HCT116 (cell line): ENCODE measurements at regions not wholly inside any gene's neighbourhood (a gene's known extent, or its start where the extent isn't known, plus 50 kb on each side); places are given as distances from the start of the nearest gene placed in this dataset.

ENCODE experiments used
- CEBPB ChIP-seq: IDR thresholded peaks from 2 replicates; pipeline ENCODE4 v1.6.1; 2012; ENCODE audit warnings: low read depth
- EGR1 ChIP-seq: IDR thresholded peaks from 2 replicates; pipeline ENCODE4 v1.6.1; 2012; ENCODE audit warnings: low read depth
- ELF1 ChIP-seq: IDR thresholded peaks from 2 replicates; pipeline ENCODE4 v1.6.1; 2012; ENCODE audit warnings: low read depth, borderline replicate concordance
- EZH2 ChIP-seq: fragments of 200-600 bp; sonication (generic); IDR thresholded peaks from 2 replicates; pipeline ENCODE4 v1.6.1; 2017; ENCODE audit warnings: antibody characterized with exemption, mixed run types
- EZH2phosphoT487 ChIP-seq: fragments of 200-600 bp; IDR thresholded peaks from 2 replicates; pipeline ENCODE4 v1.6.1; 2018; ENCODE audit warnings: antibody characterized with exemption, borderline replicate concordance
- FOSL1 ChIP-seq: IDR thresholded peaks from 2 replicates; pipeline ENCODE4 v1.6.1; 2012; ENCODE audit warnings: low read depth
- POLR2A ChIP-seq: IDR thresholded peaks from 2 replicates; pipeline ENCODE4 v1.7.0; 2011; ENCODE audit warnings: borderline replicate concordance; ENCODE audit not compliant: insufficient read depth, insufficient read length; ENCODE audit errors: extremely low read depth
- SIN3A ChIP-seq: IDR thresholded peaks from 2 replicates; pipeline ENCODE4 v1.6.1; 2012; ENCODE audit warnings: low read depth
- YY1 ChIP-seq: IDR thresholded peaks from 2 replicates; pipeline ENCODE4 v1.6.1; 2011; ENCODE audit warnings: low read length, low read depth, moderate library complexity, mild to moderate bottlenecking; ENCODE audit not compliant: insufficient replicate concordance; ENCODE audit errors: extremely low read depth
- TF ChIP-seq, protein P1 (sequence below): IDR thresholded peaks from 2 replicates; pipeline ENCODE4 v1.6.1; 2012; ENCODE audit warnings: low read depth
- TF ChIP-seq, protein P2 (sequence below), 3 experiments: fragments of 200-600 bp in 1 of 3; sonication (generic) in 1 of 3; IDR thresholded peaks in 2 of 3; conservative IDR thresholded peaks in 1 of 3; 2 replicates each; pipeline ENCODE4 v1.5.1; 2012 to 2017; ENCODE audit warnings: low read depth in 2 of 3, low read length in 2 of 3, antibody characterized with exemption in 1 of 3, borderline replicate concordance in 1 of 3, control low read depth in 1 of 3, mild to moderate bottlenecking in 1 of 3, mixed read lengths in 1 of 3, mixed run types in 1 of 3, moderate library complexity in 1 of 3; ENCODE audit not compliant: insufficient read depth in 1 of 3
- TF ChIP-seq, protein P3 (sequence below): IDR thresholded peaks from 2 replicates; pipeline ENCODE4 v1.6.1; 2012
- TF ChIP-seq, protein P4 (sequence below): IDR thresholded peaks from 2 replicates; pipeline ENCODE4 v1.6.1; 2011; ENCODE audit warnings: mild to moderate bottlenecking, low read length, moderate library complexity; ENCODE audit not compliant: insufficient replicate concordance; ENCODE audit errors: extremely low read depth
- TF ChIP-seq, protein P5 (sequence below): IDR thresholded peaks from 2 replicates; pipeline ENCODE4 v1.6.1; 2012

DNA sequence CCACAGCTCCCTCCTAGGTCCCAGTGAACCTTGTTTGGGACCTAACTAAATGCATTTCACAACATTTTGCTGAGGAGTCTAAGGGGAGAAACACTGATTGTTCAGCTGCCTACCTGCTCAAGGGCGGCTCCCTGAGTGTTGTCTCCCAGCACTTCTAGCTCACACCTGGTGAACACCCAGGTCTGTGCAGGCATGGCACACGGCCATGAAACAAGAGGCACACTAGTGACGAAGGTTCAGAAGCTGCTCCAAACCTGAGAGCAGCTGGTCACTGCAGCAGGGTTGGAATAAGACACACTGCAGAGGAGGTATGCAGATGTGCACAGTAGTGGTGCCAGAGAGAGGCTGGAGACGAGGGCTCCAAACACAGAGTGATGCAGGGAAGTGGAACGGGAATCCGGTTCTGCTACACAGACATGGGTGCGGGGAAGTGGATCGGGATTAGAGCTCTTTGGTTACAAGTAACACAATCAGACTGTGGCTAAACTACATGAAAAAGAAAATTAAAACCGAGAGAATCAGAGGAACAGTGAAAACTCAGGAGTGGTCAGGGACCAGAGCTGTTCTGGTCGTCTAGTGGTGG is 486.1 kb upstream of the CDH4 start:
- TF ChIP-seq CEBPB: no peak
- TF ChIP-seq, protein P1, sequence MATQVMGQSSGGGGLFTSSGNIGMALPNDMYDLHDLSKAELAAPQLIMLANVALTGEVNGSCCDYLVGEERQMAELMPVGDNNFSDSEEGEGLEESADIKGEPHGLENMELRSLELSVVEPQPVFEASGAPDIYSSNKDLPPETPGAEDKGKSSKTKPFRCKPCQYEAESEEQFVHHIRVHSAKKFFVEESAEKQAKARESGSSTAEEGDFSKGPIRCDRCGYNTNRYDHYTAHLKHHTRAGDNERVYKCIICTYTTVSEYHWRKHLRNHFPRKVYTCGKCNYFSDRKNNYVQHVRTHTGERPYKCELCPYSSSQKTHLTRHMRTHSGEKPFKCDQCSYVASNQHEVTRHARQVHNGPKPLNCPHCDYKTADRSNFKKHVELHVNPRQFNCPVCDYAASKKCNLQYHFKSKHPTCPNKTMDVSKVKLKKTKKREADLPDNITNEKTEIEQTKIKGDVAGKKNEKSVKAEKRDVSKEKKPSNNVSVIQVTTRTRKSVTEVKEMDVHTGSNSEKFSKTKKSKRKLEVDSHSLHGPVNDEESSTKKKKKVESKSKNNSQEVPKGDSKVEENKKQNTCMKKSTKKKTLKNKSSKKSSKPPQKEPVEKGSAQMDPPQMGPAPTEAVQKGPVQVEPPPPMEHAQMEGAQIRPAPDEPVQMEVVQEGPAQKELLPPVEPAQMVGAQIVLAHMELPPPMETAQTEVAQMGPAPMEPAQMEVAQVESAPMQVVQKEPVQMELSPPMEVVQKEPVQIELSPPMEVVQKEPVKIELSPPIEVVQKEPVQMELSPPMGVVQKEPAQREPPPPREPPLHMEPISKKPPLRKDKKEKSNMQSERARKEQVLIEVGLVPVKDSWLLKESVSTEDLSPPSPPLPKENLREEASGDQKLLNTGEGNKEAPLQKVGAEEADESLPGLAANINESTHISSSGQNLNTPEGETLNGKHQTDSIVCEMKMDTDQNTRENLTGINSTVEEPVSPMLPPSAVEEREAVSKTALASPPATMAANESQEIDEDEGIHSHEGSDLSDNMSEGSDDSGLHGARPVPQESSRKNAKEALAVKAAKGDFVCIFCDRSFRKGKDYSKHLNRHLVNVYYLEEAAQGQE: no peak
- TF ChIP-seq, protein P2, sequence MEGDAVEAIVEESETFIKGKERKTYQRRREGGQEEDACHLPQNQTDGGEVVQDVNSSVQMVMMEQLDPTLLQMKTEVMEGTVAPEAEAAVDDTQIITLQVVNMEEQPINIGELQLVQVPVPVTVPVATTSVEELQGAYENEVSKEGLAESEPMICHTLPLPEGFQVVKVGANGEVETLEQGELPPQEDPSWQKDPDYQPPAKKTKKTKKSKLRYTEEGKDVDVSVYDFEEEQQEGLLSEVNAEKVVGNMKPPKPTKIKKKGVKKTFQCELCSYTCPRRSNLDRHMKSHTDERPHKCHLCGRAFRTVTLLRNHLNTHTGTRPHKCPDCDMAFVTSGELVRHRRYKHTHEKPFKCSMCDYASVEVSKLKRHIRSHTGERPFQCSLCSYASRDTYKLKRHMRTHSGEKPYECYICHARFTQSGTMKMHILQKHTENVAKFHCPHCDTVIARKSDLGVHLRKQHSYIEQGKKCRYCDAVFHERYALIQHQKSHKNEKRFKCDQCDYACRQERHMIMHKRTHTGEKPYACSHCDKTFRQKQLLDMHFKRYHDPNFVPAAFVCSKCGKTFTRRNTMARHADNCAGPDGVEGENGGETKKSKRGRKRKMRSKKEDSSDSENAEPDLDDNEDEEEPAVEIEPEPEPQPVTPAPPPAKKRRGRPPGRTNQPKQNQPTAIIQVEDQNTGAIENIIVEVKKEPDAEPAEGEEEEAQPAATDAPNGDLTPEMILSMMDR (IDR thresholded peaks at IDR 0.05 in 2 of 3, conservative IDR thresholded peaks at IDR 0.05 in 1 of 3; ENCODE audit: borderline replicate concordance in 1 of 3, insufficient read depth in 1 of 3, low read depth in 2 of 3, low read length in 2 of 3): no peak
- TF ChIP-seq YY1: no peak
- TF ChIP-seq POLR2A: no peak
- TF ChIP-seq, protein P3, sequence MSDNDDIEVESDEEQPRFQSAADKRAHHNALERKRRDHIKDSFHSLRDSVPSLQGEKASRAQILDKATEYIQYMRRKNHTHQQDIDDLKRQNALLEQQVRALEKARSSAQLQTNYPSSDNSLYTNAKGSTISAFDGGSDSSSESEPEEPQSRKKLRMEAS: no peak
- TF ChIP-seq, protein P4, sequence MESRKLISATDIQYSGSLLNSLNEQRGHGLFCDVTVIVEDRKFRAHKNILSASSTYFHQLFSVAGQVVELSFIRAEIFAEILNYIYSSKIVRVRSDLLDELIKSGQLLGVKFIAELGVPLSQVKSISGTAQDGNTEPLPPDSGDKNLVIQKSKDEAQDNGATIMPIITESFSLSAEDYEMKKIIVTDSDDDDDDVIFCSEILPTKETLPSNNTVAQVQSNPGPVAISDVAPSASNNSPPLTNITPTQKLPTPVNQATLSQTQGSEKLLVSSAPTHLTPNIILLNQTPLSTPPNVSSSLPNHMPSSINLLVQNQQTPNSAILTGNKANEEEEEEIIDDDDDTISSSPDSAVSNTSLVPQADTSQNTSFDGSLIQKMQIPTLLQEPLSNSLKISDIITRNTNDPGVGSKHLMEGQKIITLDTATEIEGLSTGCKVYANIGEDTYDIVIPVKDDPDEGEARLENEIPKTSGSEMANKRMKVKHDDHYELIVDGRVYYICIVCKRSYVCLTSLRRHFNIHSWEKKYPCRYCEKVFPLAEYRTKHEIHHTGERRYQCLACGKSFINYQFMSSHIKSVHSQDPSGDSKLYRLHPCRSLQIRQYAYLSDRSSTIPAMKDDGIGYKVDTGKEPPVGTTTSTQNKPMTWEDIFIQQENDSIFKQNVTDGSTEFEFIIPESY: no peak
- TF ChIP-seq FOSL1: no peak
- TF ChIP-seq, protein P5, sequence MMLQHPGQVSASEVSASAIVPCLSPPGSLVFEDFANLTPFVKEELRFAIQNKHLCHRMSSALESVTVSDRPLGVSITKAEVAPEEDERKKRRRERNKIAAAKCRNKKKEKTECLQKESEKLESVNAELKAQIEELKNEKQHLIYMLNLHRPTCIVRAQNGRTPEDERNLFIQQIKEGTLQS: no peak
- no peak for TF ChIP-seq SIN3A
- TF ChIP-seq EGR1: no peak
- no peak for TF ChIP-seq EZH2
- TF ChIP-seq ELF1: no peak
- no peak for TF ChIP-seq EZH2phosphoT487
